Prostate gland (tissue), 2 donors: ENCODE measurements at regions not wholly inside any gene's neighbourhood (a gene's known extent, or its start where the extent isn't known, plus 50 kb on each side); places are given as distances from the start of the nearest gene placed in this dataset.

ENCODE experiments used
- DNase-seq: peaks from one replicate; pipeline ENCODE4 v3.0.0-alpha.2; 2019; ENCODE audit warnings: low spot score
- H3K27ac ChIP-seq, 2 donors: fragments of 200-600 bp; sonication (generic); 2 replicates each; pipeline ENCODE4 v1.5.1; 2017 to 2019
- H3K27me3 ChIP-seq: fragments of 200-600 bp; sonication (generic); replicated peaks from 2 replicates; pipeline ENCODE4 v1.5.1; 2019; ENCODE audit not compliant: insufficient read depth
- H3K36me3 ChIP-seq, 2 donors: fragments of 200-600 bp; sonication (generic); 1 replicate in 1 of 2; 2 replicates in 1 of 2; pipeline versions ENCODE4 v1.5.1 to v1.8.1; 2017 to 2019
- H3K4me1 ChIP-seq: fragments of 200-600 bp; sonication (generic); replicated peaks from 2 replicates; pipeline ENCODE4 v1.5.1; 2019
- H3K4me3 ChIP-seq, 2 donors: fragments of 200-600 bp; sonication (generic); 2 replicates each; pipeline ENCODE4 v1.5.1; 2017 to 2019
- H3K9me3 ChIP-seq: fragments of 200-600 bp; sonication (generic); 2 replicates; pipeline ENCODE4 v1.5.1; 2017
- POLR2A ChIP-seq: fragments of 450-650 bp; IDR thresholded peaks from one replicate; pipeline ENCODE4 v1.6.1; 2016; ENCODE audit warnings: antibody characterized with exemption, mild to moderate bottlenecking
- POLR2AphosphoS5 ChIP-seq: sonication (generic); formaldehyde crosslinking; IDR thresholded peaks from one replicate; pipeline ENCODE4 v1.6.1; 2017; ENCODE audit warnings: antibody characterized with exemption
- WGBS: methylation state at CpG from one replicate; pipeline ENCODE4 v1.1.5; 2018; 5-methylcytosine and 5-hydroxymethylcytosine counted together
- intact Hi-C: fragments of 100-400 bp; cut with DNase I; formaldehyde crosslinking; loops from one replicate; pipeline ENCODE4 v1.14.2; 2022
- TF ChIP-seq, protein P1 (sequence below), 4 experiments: fragments of 200-600 bp in 2 of 4; fragments of 450-650 bp in 2 of 4; sonication (generic) in 2 of 4; IDR thresholded peaks; 1 replicate in 3 of 4; 2 replicates in 1 of 4; pipeline ENCODE4 v1.5.1; 2016 to 2019; ENCODE audit warnings: antibody characterized with exemption in 4 of 4, mild to moderate bottlenecking in 2 of 4, moderate library complexity in 2 of 4

DNA sequence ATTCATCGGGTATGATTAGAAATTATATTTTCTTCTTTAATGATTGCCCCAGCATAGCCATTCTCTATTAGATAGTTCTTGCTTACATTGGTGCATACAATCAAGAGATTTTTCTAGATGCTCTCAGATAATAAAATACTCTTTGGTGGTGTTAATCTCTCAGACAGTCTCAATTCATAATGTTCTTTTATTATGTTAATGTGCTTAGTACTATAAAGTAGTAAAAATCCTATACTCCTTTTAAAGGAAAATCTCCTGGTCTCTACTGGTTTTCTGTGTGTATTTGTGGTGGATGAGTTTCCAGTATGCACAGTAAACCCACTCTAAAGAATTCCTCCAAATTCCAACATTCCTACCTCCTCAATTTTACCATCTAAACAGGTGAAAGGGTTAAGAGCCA, 203.5 kb downstream of the FAT4 start:
- no peak overlapping the region for H3K4me3 ChIP-seq
- TF ChIP-seq POLR2A: no peak
- TF ChIP-seq, protein P1, sequence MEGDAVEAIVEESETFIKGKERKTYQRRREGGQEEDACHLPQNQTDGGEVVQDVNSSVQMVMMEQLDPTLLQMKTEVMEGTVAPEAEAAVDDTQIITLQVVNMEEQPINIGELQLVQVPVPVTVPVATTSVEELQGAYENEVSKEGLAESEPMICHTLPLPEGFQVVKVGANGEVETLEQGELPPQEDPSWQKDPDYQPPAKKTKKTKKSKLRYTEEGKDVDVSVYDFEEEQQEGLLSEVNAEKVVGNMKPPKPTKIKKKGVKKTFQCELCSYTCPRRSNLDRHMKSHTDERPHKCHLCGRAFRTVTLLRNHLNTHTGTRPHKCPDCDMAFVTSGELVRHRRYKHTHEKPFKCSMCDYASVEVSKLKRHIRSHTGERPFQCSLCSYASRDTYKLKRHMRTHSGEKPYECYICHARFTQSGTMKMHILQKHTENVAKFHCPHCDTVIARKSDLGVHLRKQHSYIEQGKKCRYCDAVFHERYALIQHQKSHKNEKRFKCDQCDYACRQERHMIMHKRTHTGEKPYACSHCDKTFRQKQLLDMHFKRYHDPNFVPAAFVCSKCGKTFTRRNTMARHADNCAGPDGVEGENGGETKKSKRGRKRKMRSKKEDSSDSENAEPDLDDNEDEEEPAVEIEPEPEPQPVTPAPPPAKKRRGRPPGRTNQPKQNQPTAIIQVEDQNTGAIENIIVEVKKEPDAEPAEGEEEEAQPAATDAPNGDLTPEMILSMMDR (IDR thresholded peaks at IDR 0.05): no peak
- TF ChIP-seq POLR2AphosphoS5: no peak
- no peaks in the 10 kb centered on the region for H3K4me1 ChIP-seq
- no peaks in the 10 kb centered on the region for H3K9me3 ChIP-seq
- intact Hi-C loops: no loop called here
- no peak for DNase-seq
- H3K27ac ChIP-seq: no peak overlapping the region
- no peaks in the 10 kb centered on the region for H3K27me3 ChIP-seq
- WGBS: 97% methylated on average over 1 of the region's 1 CpG
- no peaks in the 10 kb centered on the region for H3K36me3 ChIP-seq

DNA sequence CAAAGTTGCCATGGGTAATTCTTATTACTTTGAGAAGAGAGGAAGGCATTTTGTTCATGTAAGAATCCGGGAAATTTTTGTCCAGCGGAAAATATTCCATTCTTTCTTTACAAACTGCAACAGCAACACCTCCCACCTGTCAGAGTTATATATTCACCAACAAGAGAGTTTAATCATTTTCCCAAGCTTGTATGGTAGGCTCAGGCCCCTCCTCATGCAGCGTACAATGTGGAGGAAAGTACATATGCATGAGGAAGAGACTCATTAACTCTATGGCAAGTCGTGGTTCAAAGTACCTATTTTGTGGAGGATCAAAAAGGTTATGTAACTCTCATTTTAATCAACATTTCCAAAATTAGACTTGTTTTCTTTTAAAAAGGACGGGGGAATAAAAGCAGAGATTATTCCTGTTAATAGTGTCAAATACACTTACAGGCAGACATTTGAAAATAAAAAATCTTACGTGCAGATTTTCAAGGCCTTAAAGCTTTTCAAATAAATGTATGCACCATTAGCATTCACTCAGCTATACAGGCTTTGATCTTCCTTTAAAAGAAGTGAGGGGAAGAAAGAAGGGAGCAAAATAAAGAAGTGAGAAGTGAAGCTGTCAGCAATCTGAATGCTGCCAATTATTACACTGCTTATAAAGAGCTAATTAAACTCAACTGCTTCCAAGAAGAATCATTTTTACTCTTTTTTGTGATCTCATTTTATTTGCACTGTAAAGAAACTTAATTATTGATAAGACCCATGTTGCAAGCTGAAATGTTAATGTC, 204.8 kb downstream of the FAT4 start:
- H3K27ac ChIP-seq: no peak overlapping the region
- H3K36me3 ChIP-seq: no peaks in the 10 kb centered on the region
- H3K4me1 ChIP-seq: no peaks in the 10 kb centered on the region
- TF ChIP-seq POLR2A (no peak), POLR2AphosphoS5 (no peak)
- TF ChIP-seq, protein P1 (IDR thresholded peaks at IDR 0.05): no peak
- no peaks in the 10 kb centered on the region for H3K9me3 ChIP-seq
- 73% methylated on average over 6 of the region's 6 CpGs for WGBS
- intact Hi-C loops: no loop called here
- no peak for DNase-seq
- H3K27me3 ChIP-seq: no peaks in the 10 kb centered on the region
- H3K4me3 ChIP-seq: no peak overlapping the region

DNA sequence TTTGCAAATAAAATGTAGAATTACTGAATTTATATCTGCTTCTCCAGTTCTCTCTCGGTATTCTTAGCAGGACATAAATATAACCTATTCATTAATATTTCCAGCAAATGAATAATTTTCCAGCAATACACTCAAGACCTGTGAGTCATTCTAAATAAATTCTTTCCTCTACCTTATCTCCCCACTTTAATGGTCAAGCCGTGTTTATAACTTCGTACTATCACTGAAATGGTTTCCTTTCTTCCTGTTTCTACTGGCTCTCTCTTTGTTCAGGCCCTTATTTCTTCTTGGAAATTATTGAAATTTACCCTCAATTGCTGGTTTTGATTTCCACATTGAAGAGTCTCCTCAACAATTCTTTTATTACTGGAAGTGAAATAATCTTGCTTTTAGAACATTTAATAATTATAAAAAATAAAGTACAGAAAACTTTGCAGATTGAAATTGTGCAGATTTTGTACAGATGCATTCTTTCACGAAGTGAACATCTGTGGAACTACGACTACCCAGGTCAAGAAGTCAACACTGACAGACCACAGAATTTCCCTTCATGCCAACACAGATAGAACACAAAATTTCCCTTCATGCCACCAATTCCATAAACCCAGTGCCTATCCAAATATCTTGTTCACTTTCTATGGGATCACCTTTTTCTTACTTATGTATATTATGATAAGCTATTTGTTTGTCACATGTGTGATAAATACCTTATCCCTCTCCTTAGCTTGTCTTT, 205.7 kb downstream of the FAT4 start:
- H3K4me3 ChIP-seq: no peak overlapping the region
- no peaks in the 10 kb centered on the region for H3K4me1 ChIP-seq
- TF ChIP-seq POLR2A: no peak
- TF ChIP-seq, protein P1 (IDR thresholded peaks at IDR 0.05): no peak
- TF ChIP-seq POLR2AphosphoS5: no peak
- no peaks in the 10 kb centered on the region for H3K36me3 ChIP-seq
- WGBS: 69% methylated on average over 5 of the region's 5 CpGs
- no peak for DNase-seq
- no peaks in the 10 kb centered on the region for H3K27me3 ChIP-seq
- no peak overlapping the region for H3K27ac ChIP-seq
- H3K9me3 ChIP-seq: no peaks in the 10 kb centered on the region
- intact Hi-C loops: no loop called here

DNA sequence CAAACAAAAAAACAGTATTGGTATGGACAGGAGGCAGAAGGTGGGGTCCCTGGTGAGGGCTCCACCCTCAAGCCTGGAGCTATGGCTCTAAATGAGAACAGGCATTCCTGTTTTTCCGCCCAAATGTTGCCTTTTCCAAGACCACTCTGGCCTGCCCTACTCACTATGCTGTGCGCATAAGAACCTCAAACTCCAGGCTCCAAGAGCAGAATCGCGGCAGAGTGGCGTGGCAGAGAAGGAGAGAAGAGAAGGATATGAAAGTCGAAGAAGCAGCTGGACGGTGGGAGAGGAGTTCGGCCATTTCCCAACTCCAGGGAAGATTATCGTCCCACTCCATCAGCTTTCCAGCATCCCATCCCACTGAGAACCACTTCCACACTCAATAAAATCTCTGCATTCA, 207.8 kb downstream of the FAT4 start:
- no peaks in the 10 kb centered on the region for H3K27me3 ChIP-seq
- H3K4me3 ChIP-seq: no peak overlapping the region
- H3K9me3 ChIP-seq: no peaks in the 10 kb centered on the region
- H3K27ac ChIP-seq: no peak overlapping the region
- WGBS: 91% methylated on average over 9 of the region's 9 CpGs
- no peak for DNase-seq
- TF ChIP-seq POLR2AphosphoS5 (no peak), POLR2A (no peak)
- TF ChIP-seq, protein P1 (IDR thresholded peaks at IDR 0.05): no peak
- intact Hi-C loops: no loop called here
- H3K4me1 ChIP-seq: no peaks in the 10 kb centered on the region
- no peaks in the 10 kb centered on the region for H3K36me3 ChIP-seq
